ENCODE measurements at regions not wholly inside any gene's neighbourhood (a gene's known extent, or its start where the extent isn't known, plus 50 kb on each side); places are given as distances from the start of the nearest gene placed in this dataset.
"Not testable (repeated sequence)": the region's sequence is repeated elsewhere in the genome, so short reads cannot be mapped to it uniquely, and the experiment has no call there.

DNA sequence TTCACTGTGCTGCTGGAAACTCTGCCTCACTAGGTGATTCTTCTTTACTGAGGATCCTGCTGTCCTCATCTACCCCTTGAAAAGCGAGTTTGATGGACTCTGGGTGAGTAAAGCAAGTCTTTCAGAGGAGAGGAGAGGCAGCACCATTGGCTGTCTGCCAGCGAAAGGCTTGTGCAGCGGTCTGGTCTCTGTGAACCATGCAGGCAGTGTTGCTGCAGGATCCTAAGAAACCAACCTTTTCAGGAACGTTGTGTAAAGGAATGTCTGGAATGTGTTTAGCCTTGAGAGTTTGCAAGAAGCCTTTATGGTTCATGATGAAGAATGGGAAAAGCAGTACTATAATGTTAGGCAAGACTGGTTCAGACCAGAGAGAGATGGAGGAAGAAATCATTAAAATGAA lies 53.4 kb upstream of the CCN1 start:
- TF ChIP-seq, protein P1, sequence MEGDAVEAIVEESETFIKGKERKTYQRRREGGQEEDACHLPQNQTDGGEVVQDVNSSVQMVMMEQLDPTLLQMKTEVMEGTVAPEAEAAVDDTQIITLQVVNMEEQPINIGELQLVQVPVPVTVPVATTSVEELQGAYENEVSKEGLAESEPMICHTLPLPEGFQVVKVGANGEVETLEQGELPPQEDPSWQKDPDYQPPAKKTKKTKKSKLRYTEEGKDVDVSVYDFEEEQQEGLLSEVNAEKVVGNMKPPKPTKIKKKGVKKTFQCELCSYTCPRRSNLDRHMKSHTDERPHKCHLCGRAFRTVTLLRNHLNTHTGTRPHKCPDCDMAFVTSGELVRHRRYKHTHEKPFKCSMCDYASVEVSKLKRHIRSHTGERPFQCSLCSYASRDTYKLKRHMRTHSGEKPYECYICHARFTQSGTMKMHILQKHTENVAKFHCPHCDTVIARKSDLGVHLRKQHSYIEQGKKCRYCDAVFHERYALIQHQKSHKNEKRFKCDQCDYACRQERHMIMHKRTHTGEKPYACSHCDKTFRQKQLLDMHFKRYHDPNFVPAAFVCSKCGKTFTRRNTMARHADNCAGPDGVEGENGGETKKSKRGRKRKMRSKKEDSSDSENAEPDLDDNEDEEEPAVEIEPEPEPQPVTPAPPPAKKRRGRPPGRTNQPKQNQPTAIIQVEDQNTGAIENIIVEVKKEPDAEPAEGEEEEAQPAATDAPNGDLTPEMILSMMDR (IDR thresholded peaks at IDR 0.05): not testable (repeated sequence)
- TF ChIP-seq POLR2A, EP300, POLR2AphosphoS5 (IDR thresholded peaks at IDR 0.05): not testable (repeated sequence)
